ENCODE measurements at regions not wholly inside any gene's neighbourhood (a gene's known extent, or its start where the extent isn't known, plus 50 kb on each side); places are given as distances from the start of the nearest gene placed in this dataset.

GRCh38 chr21:16074950-16075489 is 345.2 kb downstream of the USP25 start:
- no peak for DNase-seq

- DNase-seq = no peak
These were observed 346.0 kb downstream of the USP25 start for GRCh38 chr21:16075649-16076282.

- DNase-seq = no peak
These were observed 346.7 kb downstream of the USP25 start for GRCh38 chr21:16076465-16076864.

- no peak for DNase-seq
These were observed 348.6 kb downstream of the USP25 start for GRCh38 chr21:16078382-16078781.

- no peak for DNase-seq
These were observed 350.0 kb downstream of the USP25 start for GRCh38 chr21:16079830-16080229.

- DNase-seq = no peak
These were observed 351.5 kb downstream of the USP25 start for GRCh38 chr21:16081304-16081703.

GRCh38 chr21:16082038-16082816 is 352.4 kb downstream of the USP25 start:
- no peak for DNase-seq

GRCh38 chr21:16084776-16085364 is 355.1 kb downstream of the USP25 start:
- DNase-seq = no peak

- DNase-seq = no peak
These were observed 355.6 kb downstream of the USP25 start for GRCh38 chr21:16085421-16085820.

- no peak for DNase-seq
These were observed 356.3 kb downstream of the USP25 start for GRCh38 chr21:16086121-16086520.

GRCh38 chr21:16086936-16087335 is 357.2 kb downstream of the USP25 start:
- DNase-seq = no peak

GRCh38 chr21:16087523-16087922 is 357.7 kb downstream of the USP25 start:
- no peak for DNase-seq

GRCh38 chr21:16088056-16088455 is 358.3 kb downstream of the USP25 start:
- DNase-seq = no peak

GRCh38 chr21:16095005-16095404 is 365.2 kb downstream of the USP25 start:
- DNase-seq = no peak

- DNase-seq = no peak
These were observed 367.2 kb downstream of the USP25 start for GRCh38 chr21:16096988-16097387.

GRCh38 chr21:16102113-16102512 is 372.3 kb downstream of the USP25 start:
- no peak for DNase-seq

GRCh38 chr21:16108561-16109075 is 378.8 kb downstream of the USP25 start:
- DNase-seq = no peak

GRCh38 chr21:16113052-16113715 is 383.4 kb downstream of the USP25 start:
- DNase-seq = no peak

- no peak for DNase-seq
These were observed 385.7 kb downstream of the USP25 start for GRCh38 chr21:16115461-16115860.

GRCh38 chr21:16116069-16116468 is 386.3 kb downstream of the USP25 start:
- no peak for DNase-seq

- no peak for DNase-seq
These were observed 387.0 kb downstream of the USP25 start for GRCh38 chr21:16116798-16117197.

- DNase-seq = no peak
These were observed 387.5 kb downstream of the USP25 start for GRCh38 chr21:16117331-16117730.
